Naive thymus-derived CD4-positive, alpha-beta T cell (primary cell): ENCODE measurements at regions not wholly inside any gene's neighbourhood (a gene's known extent, or its start where the extent isn't known, plus 50 kb on each side); places are given as distances from the start of the nearest gene placed in this dataset.
"Not testable (repeated sequence)": the region's sequence is repeated elsewhere in the genome, so short reads cannot be mapped to it uniquely, and the experiment has no call there.

Source experiments
- ATAC-seq: fragments of 150-1000 bp; cut with Tn5 transposase; 2 replicates; pipeline ENCODE4 v1.10.0; 2021; ENCODE audit warnings: mild to moderate bottlenecking, moderate library complexity
- CTCF ChIA-PET: fragments of 350-600 bp; sonication (Branson Sonifier 250); formaldehyde crosslinking; loops from one replicate; lab custom pipeline; 2021; ENCODE audit warnings: antibody characterized with exemption; lab: Charles Lee
- POLR2A ChIA-PET: fragments of 350-600 bp; sonication (Branson Sonifier 250); formaldehyde crosslinking; loops from one replicate; lab custom pipeline; 2021; ENCODE audit warnings: antibody characterized with exemption, inconsistent platforms; lab: Charles Lee
- DNase-seq, 9 donors: peaks; one replicate each; pipeline versions ENCODE4 v3.0.0 to v3.0.0-alpha.2; 2020 to 2022; ENCODE audit warnings: mixed read lengths in 1 of 9
- H3K27ac ChIP-seq: one replicate; pipeline ENCODE4 v1.7.0; 2013; ENCODE audit warnings: mild to moderate bottlenecking, low read depth, low read length, moderate library complexity
- H3K27me3 ChIP-seq, 2 donors: one replicate each; pipeline ENCODE4 v1.7.0; 2013; ENCODE audit warnings: low read length in 2 of 2, mild to moderate bottlenecking in 2 of 2, moderate library complexity in 2 of 2; ENCODE audit not compliant: control insufficient read depth in 2 of 2, insufficient read depth in 2 of 2
- H3K36me3 ChIP-seq, 3 experiments: 1 replicate in 2 of 3; 2 replicates in 1 of 3; pipeline ENCODE4 v1.7.0; 2013; ENCODE audit warnings: low read length in 3 of 3, mild to moderate bottlenecking in 3 of 3, moderate library complexity in 1 of 3; ENCODE audit not compliant: insufficient read depth in 3 of 3, control insufficient read depth in 2 of 3
- H3K4me1 ChIP-seq, 2 donors: one replicate each; pipeline ENCODE4 v1.7.0; 2013; ENCODE audit warnings: low read length in 2 of 2, mild to moderate bottlenecking in 2 of 2, moderate library complexity in 1 of 2; ENCODE audit not compliant: control insufficient read depth in 2 of 2, insufficient read depth in 2 of 2
- H3K4me3 ChIP-seq: 2 replicates; pipeline ENCODE4 v1.7.0; 2013; ENCODE audit warnings: mild to moderate bottlenecking, low read length
- H3K9me3 ChIP-seq, 3 experiments: 1 replicate in 2 of 3; 2 replicates in 1 of 3; pipeline ENCODE4 v1.7.0; 2013; ENCODE audit warnings: low read length in 3 of 3; ENCODE audit not compliant: control insufficient read depth in 2 of 3
- H3K27ac Mint-ChIP-seq, 9 donors: one replicate each; pipeline ENCODE4 v1.8.0; 2020 to 2022; ENCODE audit warnings: mixed read lengths in 9 of 9, mild to moderate bottlenecking in 8 of 9, moderate library complexity in 5 of 9, inconsistent platforms in 2 of 9
- H3K27me3 Mint-ChIP-seq, 5 donors: one replicate each; pipeline ENCODE4 v1.8.0; 2021 to 2022; ENCODE audit warnings: mixed read lengths in 5 of 5, mild to moderate bottlenecking in 1 of 5
- H3K36me3 Mint-ChIP-seq, 5 donors: one replicate each; pipeline ENCODE4 v1.8.0; 2020 to 2022; ENCODE audit warnings: mixed read lengths in 5 of 5, mild to moderate bottlenecking in 3 of 5, inconsistent platforms in 1 of 5
- H3K4me1 Mint-ChIP-seq, 7 donors: one replicate each; pipeline ENCODE4 v1.8.0; 2020 to 2022; ENCODE audit warnings: mixed read lengths in 7 of 7, mild to moderate bottlenecking in 3 of 7, inconsistent platforms in 1 of 7
- H3K4me3 Mint-ChIP-seq, 10 donors: one replicate each; pipeline ENCODE4 v1.8.0; 2020 to 2022; ENCODE audit warnings: mild to moderate bottlenecking in 10 of 10, mixed read lengths in 10 of 10, moderate library complexity in 6 of 10, inconsistent platforms in 2 of 10
- H3K9me3 Mint-ChIP-seq, 11 donors: one replicate each; pipeline ENCODE4 v1.8.0; 2020 to 2022; ENCODE audit warnings: mixed read lengths in 11 of 11, mild to moderate bottlenecking in 4 of 11, inconsistent platforms in 1 of 11, moderate library complexity in 1 of 11
- intact Hi-C, 2 donors: fragments of 100-400 bp; cut with micrococcal nuclease; formaldehyde crosslinking; loops; one replicate each; pipeline ENCODE4 v1.15.1; 2023

GRCh38 chr6:144530118-144530517 is 245.0 kb downstream of the UTRN start:
- Mint-ChIP-seq H3K4me1 (peaks cover 0 to 12% (median 4%) of the 10 kb centered on the region in 7 donors), H3K9me3 (peaks cover 0 to 6% (median 0%) of the 10 kb centered on the region in 11 donors), H3K36me3 (peaks cover 13 to 81% (median 53%) of the 10 kb centered on the region in 5 donors), H3K27ac (no peak overlapping the region), H3K27me3 (no peaks in the 10 kb centered on the region), H3K4me3 (no peak overlapping the region)
- Histone ChIP-seq H3K27ac (no peak overlapping the region), H3K4me1 (no peaks in the 10 kb centered on the region), H3K27me3 (no peaks in the 10 kb centered on the region), H3K36me3 (peaks cover 8 to 62% (median 12%) of the 10 kb centered on the region in 3 experiments), H3K9me3 (no peaks in the 10 kb centered on the region), H3K4me3 (no peak overlapping the region)
- ChIA-PET POLR2A (no interaction called here), CTCF (interaction anchor here (0.6 kb wide), 1 partner anchor 74 kb away, joined by 3 read pairs; no protein-coding TSS in a partner anchor)
- intact Hi-C loops = no loop called here
- DNase-seq = no peak
- no peak for ATAC-seq

- H3K9me3 ChIP-seq, H3K4me1 ChIP-seq, CTCF ChIA-PET, H3K4me1 Mint-ChIP-seq, H3K27me3 ChIP-seq, H3K27me3 Mint-ChIP-seq, H3K4me3 ChIP-seq, POLR2A ChIA-PET, intact Hi-C loops, H3K4me3 Mint-ChIP-seq, H3K27ac ChIP-seq, ATAC-seq, DNase-seq, H3K9me3 Mint-ChIP-seq: not testable (repeated sequence)
- H3K36me3 Mint-ChIP-seq = peaks cover 13 to 65% (median 40%) of the 10 kb centered on the region in 5 donors
- peak overlapping the region in 1 of 9 donors; percentile 31 for H3K27ac Mint-ChIP-seq
- peaks cover 8 to 56% (median 12%) of the 10 kb centered on the region in 3 experiments for H3K36me3 ChIP-seq
Measured at GRCh38 chr6:144532238-144532637, 247.1 kb downstream of the UTRN start.

GRCh38 chr6:144534180-144534579 is 249.0 kb downstream of the UTRN start:
- DNase-seq (no peak), ATAC-seq (no peak)
- intact Hi-C loops = no loop called here
- Histone ChIP-seq H3K4me1 (no peaks in the 10 kb centered on the region), H3K4me3 (no peak overlapping the region), H3K27ac (no peak overlapping the region), H3K36me3 (peaks cover 11 to 39% (median 17%) of the 10 kb centered on the region in 3 experiments), H3K9me3 (no peaks in the 10 kb centered on the region), H3K27me3 (no peaks in the 10 kb centered on the region)
- H3K9me3 Mint-ChIP-seq = peaks cover 0 to 6% (median 0%) of the 10 kb centered on the region in 11 donors
- peaks cover 0 to 4% (median 0%) of the 10 kb centered on the region in 7 donors for H3K4me1 Mint-ChIP-seq
- POLR2A ChIA-PET = no interaction called here
- no peak overlapping the region for H3K4me3 Mint-ChIP-seq
- peaks cover 13 to 55% (median 33%) of the 10 kb centered on the region in 5 donors for H3K36me3 Mint-ChIP-seq
- CTCF ChIA-PET = no interaction called here
- H3K27ac Mint-ChIP-seq = no peak overlapping the region
- H3K27me3 Mint-ChIP-seq = no peaks in the 10 kb centered on the region

GRCh38 chr6:144535630-144536029 is 250.5 kb downstream of the UTRN start:
- peaks cover 0 to 4% (median 0%) of the 10 kb centered on the region in 7 donors for H3K4me1 Mint-ChIP-seq
- Histone ChIP-seq H3K4me1 (no peaks in the 10 kb centered on the region), H3K27me3 (no peaks in the 10 kb centered on the region), H3K4me3 (no peak overlapping the region), H3K27ac (no peak overlapping the region), H3K9me3 (no peaks in the 10 kb centered on the region), H3K36me3 (peaks cover 15 to 38% (median 24%) of the 10 kb centered on the region in 3 experiments)
- peaks cover 10 to 50% (median 35%) of the 10 kb centered on the region in 5 donors for H3K36me3 Mint-ChIP-seq
- ATAC-seq = no peak
- CTCF ChIA-PET = interaction anchor here (1.2 kb wide), 1 partner anchor 46 kb away, joined by 3 read pairs; no protein-coding TSS in a partner anchor
- H3K27me3 Mint-ChIP-seq = no peaks in the 10 kb centered on the region
- POLR2A ChIA-PET = no interaction called here
- intact Hi-C loops = no loop called here
- DNase-seq = no peak
- H3K9me3 Mint-ChIP-seq = peaks cover 0 to 4% (median 0%) of the 10 kb centered on the region in 11 donors
- H3K4me3 Mint-ChIP-seq = no peak overlapping the region
- peak overlapping the region in 1 of 9 donors; percentile 74 for H3K27ac Mint-ChIP-seq

GRCh38 chr6:144536079-144536478 is 250.9 kb downstream of the UTRN start:
- Histone ChIP-seq H3K27ac (no peak overlapping the region), H3K36me3 (peaks cover 15 to 40% (median 24%) of the 10 kb centered on the region in 3 experiments), H3K9me3 (no peaks in the 10 kb centered on the region), H3K4me1 (no peaks in the 10 kb centered on the region), H3K27me3 (no peaks in the 10 kb centered on the region), H3K4me3 (no peak overlapping the region)
- H3K4me1 Mint-ChIP-seq = peaks cover 0 to 4% (median 0%) of the 10 kb centered on the region in 7 donors
- no peaks in the 10 kb centered on the region for H3K27me3 Mint-ChIP-seq
- peak overlapping the region in 1 of 9 donors; percentile 74 for H3K27ac Mint-ChIP-seq
- peaks cover 13 to 49% (median 35%) of the 10 kb centered on the region in 5 donors for H3K36me3 Mint-ChIP-seq
- ChIA-PET POLR2A (no interaction called here), CTCF (interaction anchor here (1.2 kb wide), 1 partner anchor 46 kb away, joined by 3 read pairs; no protein-coding TSS in a partner anchor)
- no peak overlapping the region for H3K4me3 Mint-ChIP-seq
- H3K9me3 Mint-ChIP-seq = peaks cover 0 to 3% (median 0%) of the 10 kb centered on the region in 11 donors
- ATAC-seq = no peak
- intact Hi-C loops = no loop called here
- DNase-seq = no peak

- no peak for DNase-seq
- POLR2A ChIA-PET = no interaction called here
- Mint-ChIP-seq H3K4me1 (peaks cover 0 to 7% (median 0%) of the 10 kb centered on the region in 7 donors), H3K27me3 (no peaks in the 10 kb centered on the region), H3K27ac (peak overlapping the region in 4 of 9 donors; percentile 14 to 79 (median 65)), H3K9me3 (no peaks in the 10 kb centered on the region), H3K4me3 (no peak overlapping the region), H3K36me3 (peaks cover 31 to 68% (median 55%) of the 10 kb centered on the region in 5 donors)
- intact Hi-C loops = no loop called here
- Histone ChIP-seq H3K36me3 (peaks cover 21 to 58% (median 28%) of the 10 kb centered on the region in 3 experiments), H3K27me3 (no peaks in the 10 kb centered on the region), H3K9me3 (no peaks in the 10 kb centered on the region), H3K4me1 (no peaks in the 10 kb centered on the region), H3K27ac (no peak overlapping the region), H3K4me3 (no peak overlapping the region)
- ATAC-seq = peak; percentile 72
- CTCF ChIA-PET = no interaction called here
Measured at GRCh38 chr6:144543006-144543871, 258.1 kb downstream of the UTRN start.
